Adrenal gland (tissue), 5 donors: ENCODE measurements at regions not wholly inside any gene's neighbourhood (a gene's known extent, or its start where the extent isn't known, plus 50 kb on each side); places are given as distances from the start of the nearest gene placed in this dataset.

Experiments
- POLR2A ChIP-seq, 2 donors: fragments of 450-650 bp; IDR thresholded peaks; one replicate each; pipeline ENCODE4 v1.6.1; 2017; ENCODE audit warnings: antibody characterized with exemption in 2 of 2, mild to moderate bottlenecking in 2 of 2, moderate library complexity in 1 of 2
- TF ChIP-seq, protein P1 (sequence below), 6 experiments: fragments of 450-650 bp in 4 of 6; fragments of 200-600 bp in 2 of 6; sonication (generic) in 1 of 6; IDR thresholded peaks; 1 replicate in 5 of 6; 2 replicates in 1 of 6; pipeline versions ENCODE4 v1.5.1 to v1.8.0; 2016 to 2021; ENCODE audit warnings: antibody characterized with exemption in 6 of 6, mild to moderate bottlenecking in 2 of 6, moderate library complexity in 1 of 6
- donor health status: DM: no; HTN: no; CAD: no.

DNA sequence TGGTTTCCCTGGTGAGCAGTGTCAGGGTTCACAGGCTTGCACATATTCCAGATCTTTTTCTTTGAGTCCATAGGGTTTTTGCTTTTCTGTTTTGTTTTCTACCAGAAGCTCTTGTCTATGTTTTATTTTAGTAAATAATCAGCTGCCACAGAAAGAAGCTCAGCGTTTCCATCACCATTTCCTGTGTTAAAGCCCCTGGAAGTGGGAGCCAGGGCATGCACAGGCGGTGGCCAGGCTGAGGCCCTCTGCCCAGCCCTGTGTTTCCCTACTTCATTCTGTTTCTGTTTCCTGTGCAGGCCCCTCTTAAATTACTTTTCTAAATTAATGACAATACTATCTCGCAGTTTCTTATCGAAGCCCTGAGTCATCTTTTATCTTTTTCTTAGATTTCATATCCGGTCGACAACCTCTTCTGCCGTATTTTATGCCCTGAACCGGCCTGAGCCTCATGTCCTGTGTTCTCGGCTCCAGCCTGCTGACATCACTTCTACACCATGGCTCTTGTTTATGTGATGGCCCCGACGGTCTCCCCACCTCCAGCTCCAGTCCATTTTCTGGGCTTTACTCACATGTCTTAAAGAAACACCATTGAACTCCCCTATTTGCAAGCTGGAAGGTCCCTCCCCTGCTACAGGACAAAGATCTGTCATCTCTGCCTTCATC is 442.2 kb downstream of the TCERG1L start:
- TF ChIP-seq POLR2A (IDR thresholded peaks at IDR 0.05): no peak
- TF ChIP-seq, protein P1, sequence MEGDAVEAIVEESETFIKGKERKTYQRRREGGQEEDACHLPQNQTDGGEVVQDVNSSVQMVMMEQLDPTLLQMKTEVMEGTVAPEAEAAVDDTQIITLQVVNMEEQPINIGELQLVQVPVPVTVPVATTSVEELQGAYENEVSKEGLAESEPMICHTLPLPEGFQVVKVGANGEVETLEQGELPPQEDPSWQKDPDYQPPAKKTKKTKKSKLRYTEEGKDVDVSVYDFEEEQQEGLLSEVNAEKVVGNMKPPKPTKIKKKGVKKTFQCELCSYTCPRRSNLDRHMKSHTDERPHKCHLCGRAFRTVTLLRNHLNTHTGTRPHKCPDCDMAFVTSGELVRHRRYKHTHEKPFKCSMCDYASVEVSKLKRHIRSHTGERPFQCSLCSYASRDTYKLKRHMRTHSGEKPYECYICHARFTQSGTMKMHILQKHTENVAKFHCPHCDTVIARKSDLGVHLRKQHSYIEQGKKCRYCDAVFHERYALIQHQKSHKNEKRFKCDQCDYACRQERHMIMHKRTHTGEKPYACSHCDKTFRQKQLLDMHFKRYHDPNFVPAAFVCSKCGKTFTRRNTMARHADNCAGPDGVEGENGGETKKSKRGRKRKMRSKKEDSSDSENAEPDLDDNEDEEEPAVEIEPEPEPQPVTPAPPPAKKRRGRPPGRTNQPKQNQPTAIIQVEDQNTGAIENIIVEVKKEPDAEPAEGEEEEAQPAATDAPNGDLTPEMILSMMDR (IDR thresholded peaks at IDR 0.05): no peak
